ENCODE measurements at regions not wholly inside any gene's neighbourhood (a gene's known extent, or its start where the extent isn't known, plus 50 kb on each side); places are given as distances from the start of the nearest gene placed in this dataset.

- no peak for TF ChIP-seq TBL1XR1 (IDR thresholded peaks at IDR 0.05; ENCODE audit: low read length in 2 of 2)
- no peak for TF ChIP-seq ZKSCAN8 (CRISPR knock-in tag; IDR thresholded peaks at IDR 0.05)
- TF ChIP-seq CTCF (IDR thresholded peaks at IDR 0.05 in 2 of 3, conservative IDR thresholded peaks at IDR 0.05 in 1 of 3; ENCODE audit: insufficient read depth in 2 of 3, low read depth in 1 of 3, low read length in 3 of 3): no peak
- TF ChIP-seq SRSF7 (optimal IDR thresholded peaks at IDR 0.05; ENCODE audit: low read depth, low read length): no peak
- TF ChIP-seq, protein P1, sequence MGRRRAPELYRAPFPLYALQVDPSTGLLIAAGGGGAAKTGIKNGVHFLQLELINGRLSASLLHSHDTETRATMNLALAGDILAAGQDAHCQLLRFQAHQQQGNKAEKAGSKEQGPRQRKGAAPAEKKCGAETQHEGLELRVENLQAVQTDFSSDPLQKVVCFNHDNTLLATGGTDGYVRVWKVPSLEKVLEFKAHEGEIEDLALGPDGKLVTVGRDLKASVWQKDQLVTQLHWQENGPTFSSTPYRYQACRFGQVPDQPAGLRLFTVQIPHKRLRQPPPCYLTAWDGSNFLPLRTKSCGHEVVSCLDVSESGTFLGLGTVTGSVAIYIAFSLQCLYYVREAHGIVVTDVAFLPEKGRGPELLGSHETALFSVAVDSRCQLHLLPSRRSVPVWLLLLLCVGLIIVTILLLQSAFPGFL (CRISPR knock-in tag; IDR thresholded peaks at IDR 0.05): no peak
- no peak for TF ChIP-seq TAF1 (IDR thresholded peaks at IDR 0.05; ENCODE audit: control insufficient read depth, extremely low read depth, insufficient read depth, low read length, severe bottlenecking)
- TF ChIP-seq TCF7L2 (IDR thresholded peaks at IDR 0.05; ENCODE audit: low read depth, low read length): no peak
- no peak for TF ChIP-seq ZSCAN29 (IDR thresholded peaks at IDR 0.05)
- no peak for TF ChIP-seq FOS (IDR thresholded peaks at IDR 0.05; ENCODE audit: extremely low read depth, insufficient read length)
- TF ChIP-seq CREBBP (IDR thresholded peaks at IDR 0.05; ENCODE audit: low read depth, low read length): no peak
These were observed 145.2 kb upstream of the CITED2 start for GRCh38 chr6:139519571-139520031.

Data from K562 (cell line).